ENCODE measurements at regions not wholly inside any gene's neighbourhood (a gene's known extent, or its start where the extent isn't known, plus 50 kb on each side); places are given as distances from the start of the nearest gene placed in this dataset.
"Not testable (repeated sequence)": the region's sequence is repeated elsewhere in the genome, so short reads cannot be mapped to it uniquely, and the experiment has no call there.

DNA sequence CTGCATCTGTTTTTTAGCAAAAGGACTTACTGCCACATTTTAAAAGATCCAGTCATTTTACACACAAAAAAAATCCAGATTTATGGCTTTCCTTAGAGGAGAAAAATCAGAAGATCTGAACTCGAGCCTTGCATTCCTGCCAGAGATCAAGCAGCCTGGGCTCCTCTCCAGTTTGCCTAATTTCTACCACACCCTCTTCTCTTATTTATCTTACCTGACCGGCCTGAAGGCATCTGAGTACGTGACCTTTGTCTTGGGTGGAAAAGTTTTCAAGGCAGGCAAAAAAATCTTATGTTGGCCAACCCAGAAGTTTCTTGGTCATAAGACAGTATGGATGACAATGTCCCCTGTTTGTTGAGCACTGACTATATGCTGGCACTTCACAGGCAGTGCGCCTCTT lies 60.3 kb downstream of the CHRD start:
- DNase-seq: no peak

DNA sequence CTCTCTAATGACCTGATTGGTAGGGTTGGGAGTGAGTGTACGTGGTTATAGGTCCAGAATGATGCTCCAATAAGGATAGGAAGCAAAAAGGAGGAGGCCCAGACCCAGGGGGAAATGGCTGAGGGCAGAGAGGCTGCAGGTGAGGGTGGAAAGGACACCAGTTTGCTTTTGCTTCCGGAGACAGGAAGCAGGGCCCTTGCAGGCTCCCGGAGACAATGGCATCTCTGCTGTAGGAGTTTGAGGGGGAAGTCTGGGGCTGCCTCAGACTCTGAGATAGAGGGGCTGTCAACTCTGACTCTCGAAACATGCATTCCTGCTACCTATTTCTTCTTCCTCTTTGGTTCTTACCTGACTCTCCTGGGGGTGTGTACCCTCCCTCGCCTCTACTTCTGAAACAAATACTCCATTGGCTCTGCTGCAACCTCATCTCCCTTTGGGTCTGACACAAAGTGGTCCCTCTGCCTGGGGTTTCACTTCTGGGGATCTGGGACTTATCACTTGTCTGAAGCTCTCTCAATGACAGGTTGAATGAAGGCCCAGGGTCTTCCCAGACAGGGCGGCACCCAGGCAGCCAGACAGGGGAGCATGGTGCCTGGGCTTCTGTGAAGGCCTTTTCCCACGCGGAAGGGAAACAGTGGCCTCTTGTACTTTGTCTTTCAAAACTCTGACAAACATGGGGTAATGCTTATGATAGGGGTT lies 61.5 kb downstream of the CHRD start:
- no peak for DNase-seq

DNA sequence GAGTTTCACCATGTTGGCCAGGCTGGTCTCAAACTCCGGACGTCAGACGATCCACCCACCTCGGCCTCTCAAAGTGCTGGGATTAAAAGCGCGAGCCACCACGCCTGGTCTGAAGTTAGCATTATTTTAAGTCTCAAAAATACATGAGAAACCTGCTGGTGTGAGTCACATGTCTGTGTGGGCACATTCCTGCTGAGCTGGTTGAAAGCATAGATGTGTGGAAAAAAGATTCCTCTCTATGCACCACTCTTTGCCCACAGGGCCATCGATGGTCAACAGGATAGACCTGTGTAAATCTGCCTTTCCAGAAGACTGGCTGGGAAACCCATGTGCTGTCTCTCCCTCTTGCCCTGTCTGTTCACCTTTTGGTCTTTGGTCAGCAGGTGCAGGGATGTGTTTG lies 63.5 kb downstream of the CHRD start:
- no peak for DNase-seq

DNA sequence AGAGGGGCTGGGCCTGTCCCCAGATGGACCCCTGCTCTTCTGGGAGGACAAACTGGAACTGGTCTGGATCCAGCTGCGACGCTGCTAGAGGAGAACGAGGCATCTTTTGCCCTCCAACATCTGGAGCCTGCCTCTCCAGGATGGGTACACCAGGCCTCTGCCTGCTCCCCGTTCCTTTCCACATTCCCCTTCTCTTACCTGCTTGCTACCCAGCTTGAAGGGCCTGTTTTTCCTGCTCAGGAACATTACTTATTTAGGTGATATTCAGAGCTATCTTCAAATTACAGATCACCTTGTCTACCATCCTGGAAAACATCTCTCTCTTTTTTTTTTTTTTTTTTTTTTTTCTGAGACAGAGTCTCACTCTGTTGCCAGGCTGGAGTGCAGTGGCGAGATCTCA lies 64.0 kb downstream of the CHRD start:
- no peak for DNase-seq

DNA sequence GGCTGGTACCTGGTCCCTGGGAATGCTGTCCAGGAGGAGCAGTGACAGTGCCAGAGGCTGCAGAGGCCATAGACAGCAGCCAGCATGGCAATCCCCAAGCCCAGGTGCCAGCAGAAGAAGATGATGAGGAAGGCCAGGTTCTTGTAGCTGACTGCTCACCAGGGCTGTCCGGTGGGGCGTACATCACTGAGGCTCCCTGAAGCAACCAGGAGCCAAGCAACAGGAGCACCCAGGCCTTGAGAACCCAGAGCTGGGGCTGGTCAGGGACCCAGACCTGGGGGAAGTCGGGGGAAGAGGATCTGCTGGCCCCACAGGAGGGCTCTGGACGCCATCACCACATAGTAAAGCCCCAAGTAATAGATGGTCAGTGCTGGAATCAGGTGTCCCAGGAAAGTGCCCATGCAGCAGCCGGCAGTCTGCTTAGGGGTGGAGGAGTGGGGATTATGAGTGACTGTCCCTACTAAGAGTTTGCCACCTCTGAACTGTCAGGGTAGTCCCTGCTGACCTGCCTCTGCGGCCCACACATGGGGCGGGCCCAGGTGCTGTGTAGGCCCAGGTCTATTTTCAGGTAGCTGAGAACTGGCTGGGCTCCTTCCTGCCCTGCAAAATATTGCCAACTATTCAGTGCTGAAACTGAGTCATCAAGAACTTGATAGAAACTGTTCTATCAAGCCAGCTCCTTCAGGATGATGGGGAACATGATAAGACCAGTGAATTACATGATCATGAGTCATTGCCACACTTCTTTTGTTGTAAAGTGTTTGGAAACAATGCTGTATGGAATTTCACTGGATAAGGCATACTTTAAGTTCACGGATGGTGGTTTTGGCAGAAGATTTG lies 68.7 kb downstream of the CHRD start:
- DNase-seq: peak; percentile 61

DNA sequence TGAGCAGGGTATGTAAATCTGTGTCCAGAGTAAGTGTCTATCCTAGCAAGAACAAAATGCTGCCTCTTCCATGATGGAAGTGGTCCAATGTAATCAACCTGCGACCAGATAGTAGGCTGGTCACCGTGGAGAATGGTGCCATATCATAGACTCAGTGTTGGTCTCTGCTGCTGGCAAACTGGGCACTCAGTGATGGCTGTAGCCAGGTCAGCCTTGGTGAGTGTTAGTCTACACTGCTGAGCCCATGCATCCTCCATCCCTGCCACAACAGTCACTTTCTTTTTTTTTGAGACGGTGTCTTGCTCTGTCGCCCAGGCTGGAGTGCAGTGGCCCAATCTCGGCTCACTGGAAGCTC lies 69.3 kb downstream of the CHRD start:
- DNase-seq: no peak

DNA sequence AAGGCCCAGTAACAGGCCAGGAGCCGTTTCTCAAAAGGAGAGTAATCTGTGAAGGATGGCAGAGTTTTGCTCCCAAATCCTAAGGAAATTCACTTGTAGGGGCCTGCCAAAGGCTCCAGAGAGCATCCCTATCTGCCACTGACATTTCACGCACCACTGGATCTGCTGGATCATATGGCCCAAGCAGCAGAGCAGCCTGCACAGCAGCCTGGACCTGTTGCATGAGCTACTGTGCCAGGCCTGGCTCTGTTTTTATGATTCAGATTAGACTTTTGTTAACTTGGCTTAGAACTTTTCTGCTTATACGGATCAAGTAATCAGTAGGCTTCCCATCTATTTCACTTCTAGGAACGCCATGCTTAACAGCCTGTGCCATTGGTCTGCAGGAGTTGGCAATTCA lies 70.7 kb downstream of the CHRD start:
- DNase-seq: no peak

DNA sequence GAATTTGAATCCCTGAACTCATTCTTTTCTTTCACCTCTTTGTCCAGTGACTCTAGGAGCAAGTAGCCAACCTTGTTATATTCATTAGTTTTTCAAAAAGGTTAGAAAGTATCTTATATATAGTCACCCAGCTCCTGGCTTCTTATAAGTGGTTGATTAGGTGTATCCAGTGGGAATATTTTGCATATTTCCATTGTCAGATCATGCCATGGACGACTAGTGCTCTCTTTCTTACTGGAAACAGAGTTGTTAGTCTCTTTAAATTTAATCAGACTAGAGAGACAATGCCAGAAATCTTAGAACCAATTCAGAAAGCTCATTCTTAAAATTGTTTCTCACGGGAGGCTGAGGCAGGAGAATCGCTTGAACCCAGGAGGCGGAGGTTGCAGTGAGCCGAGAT lies 73.4 kb downstream of the CHRD start:
- no peak for DNase-seq

DNA sequence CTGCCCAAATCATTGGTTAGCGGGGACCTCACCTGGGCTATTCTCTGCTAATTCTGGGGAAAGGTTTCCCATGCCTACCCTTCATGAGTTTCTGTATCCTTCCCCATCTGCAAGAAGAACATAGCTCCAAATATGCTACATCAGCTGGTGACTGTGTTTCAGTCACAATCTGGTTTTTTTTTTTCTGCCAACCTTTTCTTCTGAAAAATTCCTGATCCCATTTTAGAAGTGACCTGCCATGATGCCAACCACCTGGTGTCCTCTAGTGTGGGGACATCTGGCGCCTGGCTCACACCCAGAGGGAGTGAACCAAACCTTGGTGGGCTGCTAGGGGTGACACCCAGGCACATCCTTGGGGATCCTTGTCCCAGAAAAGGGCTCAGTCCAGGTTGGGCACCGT lies 76.1 kb downstream of the CHRD start:
- DNase-seq: no peak

DNA sequence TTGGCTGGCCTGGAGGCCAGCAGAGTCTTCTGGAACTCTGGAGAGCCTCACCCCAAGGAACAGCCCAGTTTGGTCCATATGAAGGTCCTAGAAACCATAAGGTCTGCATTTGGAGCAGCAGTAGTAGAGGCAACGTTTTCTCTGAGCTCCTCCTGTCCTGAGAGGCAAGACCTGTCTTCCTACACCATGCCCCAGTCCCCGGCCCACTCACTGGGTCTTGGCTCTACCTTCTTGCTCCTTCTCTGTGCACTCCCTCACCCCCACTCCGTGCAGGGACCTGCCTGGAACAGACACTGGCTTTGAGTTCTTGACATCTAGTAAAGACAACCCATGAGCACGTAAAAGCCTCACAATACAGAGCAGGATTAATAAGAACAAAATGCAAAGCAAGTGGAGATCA lies 76.6 kb downstream of the CHRD start:
- no peak for DNase-seq

DNA sequence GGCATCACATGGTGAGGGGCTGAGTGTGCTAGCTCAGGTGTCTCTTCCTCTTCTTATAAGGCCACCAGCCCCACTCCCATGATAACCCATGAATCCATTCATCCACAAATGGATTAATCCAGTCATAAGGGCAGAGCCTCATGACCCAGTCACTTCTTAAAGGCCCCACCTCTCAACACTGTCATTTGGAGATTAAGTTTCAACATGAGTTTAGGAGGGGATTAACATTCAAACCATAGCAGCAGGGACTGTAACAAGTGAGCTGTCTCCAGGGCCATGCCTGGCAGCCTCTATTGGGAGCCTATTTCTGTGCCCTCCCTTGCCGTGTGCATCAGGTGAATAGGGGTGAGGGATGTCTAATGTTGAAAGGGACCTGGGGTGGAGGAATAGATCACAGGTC lies 77.5 kb downstream of the CHRD start:
- no peak for DNase-seq

DNA sequence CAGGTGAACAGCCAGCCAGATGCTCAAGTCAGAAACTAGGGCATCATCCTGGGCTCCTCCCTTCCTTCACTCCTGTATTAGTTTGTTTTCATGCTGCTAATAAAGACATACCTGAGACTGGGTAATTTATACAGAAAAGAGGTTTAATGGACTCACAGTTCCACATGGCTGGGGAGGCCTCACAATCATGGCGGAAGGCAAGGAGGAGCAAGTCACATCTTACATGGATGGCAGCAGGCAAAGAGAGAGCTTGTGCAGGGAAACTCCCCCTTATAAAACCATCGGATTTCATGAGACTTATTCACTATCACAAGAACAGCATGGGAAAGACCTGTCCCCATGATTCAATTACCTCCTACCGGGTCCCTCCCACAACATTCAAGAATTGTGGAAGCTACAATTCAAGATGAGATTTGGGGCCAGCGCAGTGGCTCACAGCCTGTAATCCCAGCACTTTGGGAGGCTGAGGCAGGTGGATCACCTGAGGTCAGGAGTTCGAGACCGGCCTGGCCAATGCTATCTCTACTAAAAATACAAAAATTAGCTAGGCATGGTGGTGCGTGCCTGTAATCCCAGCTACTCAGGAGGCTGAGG lies 78.0 kb downstream of the CHRD start:
- not testable (repeated sequence) for DNase-seq

DNA sequence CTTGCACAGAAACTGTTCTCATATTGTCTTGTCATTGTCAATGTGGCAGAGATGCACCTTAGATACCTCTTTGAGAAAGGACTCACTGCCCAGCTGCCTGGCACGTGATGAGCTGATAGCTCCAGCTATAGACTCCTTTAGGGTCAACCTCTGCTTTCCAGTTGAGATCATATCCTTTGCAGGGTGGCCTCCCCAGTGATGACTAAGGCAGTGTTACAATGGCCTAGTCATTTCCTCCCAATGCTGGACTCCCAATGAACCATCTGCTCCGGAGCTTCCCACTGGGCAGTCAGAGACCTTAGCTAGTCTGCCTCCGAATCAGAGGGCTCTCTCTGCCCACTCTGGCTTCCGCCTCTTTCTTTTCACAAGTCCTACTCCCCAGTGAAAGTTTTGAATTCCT lies 79.5 kb downstream of the CHRD start:
- peak; percentile 38 for DNase-seq

DNA sequence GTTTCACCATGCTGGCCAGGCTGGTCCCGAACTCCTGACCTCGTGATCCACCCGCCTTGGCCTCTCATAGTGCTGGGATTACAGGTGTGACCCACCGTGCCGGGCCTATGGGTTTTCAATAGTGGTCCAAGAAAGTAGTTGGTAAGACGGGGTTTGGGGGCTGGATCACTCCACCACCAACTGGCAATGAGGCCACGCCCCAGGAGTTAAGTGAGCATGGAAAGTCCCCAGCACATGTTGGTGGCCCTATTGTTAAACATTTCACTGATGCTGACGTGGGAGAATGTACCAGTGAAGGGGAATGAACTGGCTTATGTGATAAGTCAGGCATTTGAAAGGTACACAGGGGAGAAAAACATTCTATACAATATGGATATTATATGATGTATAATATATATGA lies 80.4 kb downstream of the CHRD start:
- no peak for DNase-seq

DNA sequence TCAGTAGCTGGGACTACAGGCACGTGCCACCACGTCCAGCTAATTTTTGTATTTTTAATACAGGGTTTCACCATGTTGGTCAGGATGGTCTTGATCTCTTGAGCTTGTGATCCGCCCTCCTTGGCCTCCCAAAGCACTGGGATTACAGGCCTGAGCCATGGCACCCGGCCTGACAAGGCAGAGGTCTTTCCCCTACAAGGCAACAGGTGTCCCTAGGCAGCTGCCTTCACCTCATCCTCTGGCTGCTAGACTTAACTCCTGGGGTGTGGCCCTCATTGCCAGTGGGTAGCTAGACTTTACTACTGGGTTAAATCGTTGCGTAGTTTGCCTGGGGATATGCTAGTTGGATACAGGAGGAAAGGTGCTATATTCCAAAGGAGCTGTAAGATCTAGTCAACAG lies 81.4 kb downstream of the CHRD start:
- no peak for DNase-seq

DNA sequence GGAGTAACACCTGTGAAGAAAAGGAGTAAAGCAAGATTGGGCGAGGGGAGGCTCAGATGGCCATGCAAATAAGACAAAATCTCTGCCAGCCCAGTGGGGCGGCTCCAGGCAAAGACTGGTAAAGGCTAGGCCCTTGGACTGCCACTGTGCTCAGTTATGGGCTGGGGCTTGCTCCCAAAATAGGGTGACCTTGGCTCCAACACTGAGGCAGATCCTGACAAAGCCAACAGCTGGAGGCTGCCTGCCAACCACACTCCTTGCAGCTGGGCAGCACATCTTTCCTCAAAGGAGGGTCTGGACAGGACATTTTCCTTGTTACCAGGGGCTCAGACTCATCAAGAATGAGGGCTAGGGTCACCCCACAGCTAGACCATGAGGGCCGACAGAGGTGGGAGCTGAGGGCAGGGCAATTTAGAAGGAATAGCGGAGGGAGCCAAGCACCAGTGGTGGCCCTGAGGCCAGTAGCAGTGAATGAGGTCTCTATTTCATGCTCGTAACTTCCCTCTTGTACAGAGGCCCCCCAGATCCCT lies 86.1 kb downstream of the CHRD start:
- no peak for DNase-seq

DNA sequence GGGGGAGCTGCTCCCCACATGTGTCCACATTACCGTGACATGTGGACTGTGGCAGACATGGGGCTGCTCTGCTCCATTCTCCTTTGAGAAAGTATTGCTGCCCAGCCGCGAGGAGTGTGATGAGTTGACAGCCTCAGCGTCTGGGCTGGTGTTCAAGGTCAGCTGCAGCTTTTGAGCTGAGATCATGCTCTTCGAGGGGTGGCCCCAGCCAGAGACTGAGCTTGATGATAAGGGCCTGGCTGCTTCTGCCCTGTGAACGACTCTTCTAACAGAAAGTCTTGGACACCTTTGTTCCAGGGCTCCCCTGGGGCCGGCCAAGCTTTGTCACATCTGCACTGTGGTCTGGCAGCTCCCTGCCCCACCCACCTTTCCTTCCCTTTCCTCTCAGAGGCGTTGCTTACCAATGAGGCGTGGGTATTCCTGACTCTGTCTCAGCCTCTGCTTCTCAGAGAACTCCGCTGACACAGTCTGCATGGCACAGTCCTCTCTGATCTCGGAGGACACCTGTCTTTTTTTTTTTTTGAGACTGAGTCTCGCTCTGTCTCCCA lies 86.6 kb downstream of the CHRD start:
- peak; percentile 5 for DNase-seq

DNA sequence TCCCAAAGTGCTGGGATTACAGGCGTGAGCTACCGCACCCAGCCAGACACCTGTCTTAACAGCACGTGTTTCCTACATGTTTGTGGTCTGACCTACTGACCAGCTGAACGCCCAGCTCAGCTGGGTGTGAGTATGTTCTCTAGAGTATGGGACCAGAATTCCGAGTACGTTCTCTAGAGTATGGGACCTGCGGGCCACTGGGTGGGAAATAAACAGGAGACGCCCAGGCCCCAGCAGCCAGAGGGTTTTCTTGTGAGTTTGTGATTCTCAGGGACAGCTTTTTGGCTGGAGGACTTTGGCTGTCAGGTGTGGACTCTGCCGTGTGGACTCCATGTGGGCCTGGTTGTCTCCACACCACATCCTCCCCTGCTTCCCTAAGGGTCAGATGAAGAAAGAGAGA lies 87.3 kb downstream of the CHRD start:
- DNase-seq: no peak

DNA sequence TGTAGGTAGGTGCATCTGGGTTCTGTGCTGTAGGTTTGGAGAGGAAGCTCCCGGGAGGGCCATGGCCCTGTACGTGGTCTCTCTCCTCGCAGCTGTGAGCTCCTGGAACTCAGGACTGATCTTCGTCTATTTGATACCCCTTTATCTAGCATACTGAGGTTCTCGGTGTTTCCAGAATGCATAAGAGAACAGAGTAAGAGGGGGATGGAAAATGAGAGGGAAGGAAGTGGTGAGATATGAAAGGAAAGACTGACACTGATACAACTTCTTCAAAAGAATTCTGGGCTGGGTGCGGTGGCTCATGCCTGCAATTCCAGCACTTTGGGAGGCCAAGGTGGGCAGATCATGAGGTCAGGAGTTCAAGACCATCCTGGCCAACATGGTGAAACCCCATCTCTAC lies 90.7 kb downstream of the CHRD start:
- no peak for DNase-seq

DNA sequence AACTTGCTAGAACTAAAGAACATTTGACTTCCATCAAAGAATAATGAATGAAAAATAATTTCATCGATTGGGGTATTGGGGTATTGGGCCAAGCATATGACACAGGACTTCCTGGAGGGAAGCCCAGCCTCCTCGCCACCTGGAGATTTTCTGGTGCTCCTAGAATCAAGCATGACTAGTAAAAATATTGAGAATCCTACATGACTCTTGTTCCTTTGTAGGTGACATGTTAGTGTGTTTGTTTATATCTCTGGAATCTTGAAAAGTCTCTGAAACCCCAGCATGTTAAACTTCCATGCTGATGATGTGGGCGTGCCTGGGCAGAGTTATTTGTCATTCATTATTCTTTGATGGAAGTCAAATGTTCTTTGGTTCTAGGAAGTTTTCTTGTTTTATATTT lies 90.1 kb upstream of the EPHB3 start:
- no peak for DNase-seq

DNA sequence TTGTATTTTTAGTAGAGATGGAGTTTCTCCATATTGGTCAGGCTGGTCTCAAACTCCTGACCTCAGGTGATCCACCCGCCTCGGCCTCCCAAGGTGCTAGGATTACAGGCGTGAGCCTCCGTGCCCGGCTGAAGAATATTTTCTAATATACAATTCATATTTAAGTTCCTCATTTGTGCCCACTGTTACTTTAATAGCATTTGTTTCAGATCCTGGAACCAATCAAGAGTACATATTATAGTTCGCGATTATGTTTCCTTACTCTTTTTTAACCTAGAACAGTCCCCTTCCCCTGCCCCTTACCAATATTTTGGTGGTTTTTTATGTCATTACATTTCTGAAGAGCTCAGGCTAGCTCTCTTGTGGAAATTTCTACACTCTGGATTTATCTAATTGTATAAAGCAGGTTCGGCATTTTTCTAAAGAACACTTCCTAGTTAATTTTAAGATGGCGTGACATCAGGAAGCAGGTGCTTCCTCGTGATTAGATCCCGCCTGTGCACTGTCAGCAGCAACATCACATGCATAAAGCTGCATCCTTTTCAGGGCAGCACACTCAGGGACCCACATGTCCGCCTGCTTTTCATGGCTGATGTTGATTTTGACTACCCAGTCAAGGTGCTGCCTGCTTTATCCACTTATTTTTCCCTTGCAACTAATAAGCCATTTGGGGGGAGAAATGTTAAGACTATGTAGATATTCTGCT lies 88.7 kb upstream of the EPHB3 start:
- no peak for DNase-seq

DNA sequence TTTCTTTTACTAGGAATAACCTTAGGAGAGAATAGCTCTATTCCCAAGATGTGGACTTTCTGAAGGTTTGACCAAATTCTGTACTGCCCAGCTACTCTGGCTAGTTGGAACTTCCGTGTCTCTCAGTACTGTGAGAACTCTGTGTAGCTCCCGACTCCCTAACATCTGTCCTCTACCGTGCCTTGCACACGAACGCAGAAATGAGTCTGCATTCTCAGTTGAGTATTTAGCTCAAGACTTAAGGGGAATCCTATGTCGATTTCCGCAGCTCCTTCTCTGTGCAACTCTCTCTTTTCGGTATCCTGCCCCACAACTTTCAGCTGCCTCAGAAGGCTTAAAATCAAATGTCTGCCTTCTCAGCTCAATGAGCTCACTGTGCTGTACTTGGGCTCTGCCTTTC lies 86.7 kb upstream of the EPHB3 start:
- DNase-seq: no peak

DNA sequence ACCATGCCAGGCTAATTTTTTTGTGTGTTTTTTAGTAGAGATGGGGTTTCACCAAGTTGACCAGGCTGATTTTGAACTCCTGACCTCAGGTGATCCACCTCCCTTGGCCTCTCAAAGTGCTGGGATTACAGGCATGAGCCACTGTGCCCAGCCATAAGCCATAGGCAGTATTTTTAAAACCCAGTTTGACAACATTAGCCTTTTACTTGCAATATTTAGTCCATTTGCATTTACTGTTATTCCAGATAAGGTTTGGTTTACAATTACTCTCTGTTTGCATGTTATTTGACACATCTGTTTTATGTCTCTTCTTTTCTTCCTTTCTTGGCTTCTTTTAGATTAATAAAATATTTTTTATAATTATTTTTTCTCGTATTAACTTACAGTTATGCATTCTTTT lies 83.6 kb upstream of the EPHB3 start:
- DNase-seq: no peak
